GM20000 (cell line): ENCODE measurements at regions not wholly inside any gene's neighbourhood (a gene's known extent, or its start where the extent isn't known, plus 50 kb on each side); places are given as distances from the start of the nearest gene placed in this dataset.

Source experiments
- DNase-seq: peaks from one replicate; pipeline ENCODE4 v3.0.0; 2012; ENCODE audit warnings: low spot score
- TF ChIP-seq, protein P1 (sequence below): IDR thresholded peaks from 2 replicates; pipeline ENCODE4 v1.5.1; 2012; ENCODE audit warnings: mild to moderate bottlenecking, control low read depth; ENCODE audit errors: extremely low read depth, missing control alignments

DNA sequence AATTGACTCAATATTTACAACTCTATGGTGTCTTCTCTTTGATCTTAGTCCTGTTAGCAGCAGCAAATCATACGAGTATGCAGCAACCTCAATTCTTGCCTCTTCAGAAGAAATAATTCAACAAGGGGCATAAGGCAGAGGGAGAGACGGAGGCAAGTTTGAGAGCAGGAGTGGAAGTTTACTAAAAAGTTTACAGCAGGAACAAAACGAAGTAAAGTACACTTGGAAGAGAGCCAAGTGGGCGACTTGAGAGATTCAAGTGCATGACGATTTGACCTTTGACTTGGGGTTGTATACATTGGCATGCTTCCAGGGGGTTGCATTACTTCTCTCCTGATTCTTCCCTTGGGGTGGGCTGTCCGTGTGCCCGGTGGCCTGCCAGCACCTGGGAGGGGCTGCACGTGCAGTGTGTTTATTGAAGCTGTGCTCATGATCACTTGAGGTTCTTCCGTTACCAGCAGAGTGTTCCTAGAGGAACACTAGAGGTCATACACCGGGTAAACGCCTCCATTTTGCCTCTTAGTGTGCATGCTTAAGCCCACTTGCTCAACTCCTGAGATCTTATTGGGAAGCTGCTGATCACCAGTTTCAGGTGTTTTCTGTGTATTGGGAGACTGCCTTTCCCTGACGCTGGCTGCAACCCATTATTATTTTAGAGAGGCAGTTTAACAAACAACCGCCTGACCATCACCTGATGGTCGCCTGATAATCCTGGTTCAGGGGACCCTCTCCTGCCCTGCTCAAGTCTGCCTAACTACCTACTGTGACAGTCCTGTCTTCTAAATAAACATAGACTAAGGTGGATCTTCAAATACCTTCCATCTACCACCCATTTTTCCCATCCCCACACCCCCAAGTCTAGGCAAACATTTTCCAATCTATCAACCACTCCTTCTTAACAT lies 172.4 kb upstream of the MYLIP start:
- DNase-seq = no peak
- TF ChIP-seq, protein P1, sequence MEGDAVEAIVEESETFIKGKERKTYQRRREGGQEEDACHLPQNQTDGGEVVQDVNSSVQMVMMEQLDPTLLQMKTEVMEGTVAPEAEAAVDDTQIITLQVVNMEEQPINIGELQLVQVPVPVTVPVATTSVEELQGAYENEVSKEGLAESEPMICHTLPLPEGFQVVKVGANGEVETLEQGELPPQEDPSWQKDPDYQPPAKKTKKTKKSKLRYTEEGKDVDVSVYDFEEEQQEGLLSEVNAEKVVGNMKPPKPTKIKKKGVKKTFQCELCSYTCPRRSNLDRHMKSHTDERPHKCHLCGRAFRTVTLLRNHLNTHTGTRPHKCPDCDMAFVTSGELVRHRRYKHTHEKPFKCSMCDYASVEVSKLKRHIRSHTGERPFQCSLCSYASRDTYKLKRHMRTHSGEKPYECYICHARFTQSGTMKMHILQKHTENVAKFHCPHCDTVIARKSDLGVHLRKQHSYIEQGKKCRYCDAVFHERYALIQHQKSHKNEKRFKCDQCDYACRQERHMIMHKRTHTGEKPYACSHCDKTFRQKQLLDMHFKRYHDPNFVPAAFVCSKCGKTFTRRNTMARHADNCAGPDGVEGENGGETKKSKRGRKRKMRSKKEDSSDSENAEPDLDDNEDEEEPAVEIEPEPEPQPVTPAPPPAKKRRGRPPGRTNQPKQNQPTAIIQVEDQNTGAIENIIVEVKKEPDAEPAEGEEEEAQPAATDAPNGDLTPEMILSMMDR = no peak

DNA sequence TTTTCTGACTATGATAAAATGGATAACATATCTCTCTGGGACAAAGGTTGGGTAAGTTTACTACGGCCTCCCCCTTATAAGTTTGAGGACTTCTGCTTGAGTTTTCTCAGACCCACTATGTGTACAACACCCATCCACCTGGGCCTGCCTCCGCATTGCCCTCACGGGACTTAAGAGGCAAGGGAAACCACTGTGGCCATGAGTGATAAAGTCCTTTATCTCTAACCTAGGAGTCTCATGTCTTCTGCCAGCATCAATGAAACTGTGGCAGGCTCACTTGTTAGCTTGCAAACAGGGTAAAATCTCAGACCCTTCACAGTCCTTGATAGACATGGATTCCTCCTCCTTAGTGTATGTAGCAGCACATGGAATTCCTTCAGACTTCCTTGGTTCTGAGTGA lies 173.4 kb upstream of the MYLIP start:
- no peak for DNase-seq
- TF ChIP-seq, protein P1 = no peak

DNA sequence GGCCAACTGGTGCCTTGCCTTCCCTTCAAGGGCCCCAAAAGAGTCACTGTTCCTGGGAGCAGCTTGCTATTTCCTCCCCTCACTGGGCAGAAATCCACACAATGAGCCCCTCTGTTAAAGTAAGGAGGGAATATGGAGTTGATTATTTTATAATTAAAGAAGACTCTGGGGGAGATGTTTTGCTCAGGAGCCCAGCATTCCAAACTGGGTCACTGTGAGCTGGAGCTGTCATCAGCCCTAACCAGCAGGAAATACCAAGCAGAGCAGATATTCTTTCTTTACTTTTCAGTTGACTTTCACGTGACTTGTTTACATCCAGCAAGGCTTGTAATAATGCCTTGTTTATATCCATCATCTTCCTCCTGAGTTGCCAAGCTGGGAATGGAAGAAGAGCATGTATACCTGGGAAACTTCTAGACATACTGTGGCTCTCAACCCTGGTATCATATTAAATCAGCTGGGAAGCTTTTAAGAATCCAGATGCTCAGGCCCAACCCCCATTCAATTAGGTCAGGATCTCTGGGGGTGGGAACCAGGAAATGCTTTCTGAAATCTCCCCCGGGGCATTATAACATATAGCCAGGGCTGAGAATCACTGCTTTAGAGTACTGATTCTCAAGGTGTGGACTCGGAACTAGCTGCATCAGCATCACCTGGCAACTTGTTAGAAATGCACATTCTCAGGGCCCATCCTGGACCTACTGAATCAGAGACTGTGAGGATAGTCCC lies 175.6 kb upstream of the MYLIP start:
- no peak for DNase-seq
- TF ChIP-seq, protein P1 = no peak

DNA sequence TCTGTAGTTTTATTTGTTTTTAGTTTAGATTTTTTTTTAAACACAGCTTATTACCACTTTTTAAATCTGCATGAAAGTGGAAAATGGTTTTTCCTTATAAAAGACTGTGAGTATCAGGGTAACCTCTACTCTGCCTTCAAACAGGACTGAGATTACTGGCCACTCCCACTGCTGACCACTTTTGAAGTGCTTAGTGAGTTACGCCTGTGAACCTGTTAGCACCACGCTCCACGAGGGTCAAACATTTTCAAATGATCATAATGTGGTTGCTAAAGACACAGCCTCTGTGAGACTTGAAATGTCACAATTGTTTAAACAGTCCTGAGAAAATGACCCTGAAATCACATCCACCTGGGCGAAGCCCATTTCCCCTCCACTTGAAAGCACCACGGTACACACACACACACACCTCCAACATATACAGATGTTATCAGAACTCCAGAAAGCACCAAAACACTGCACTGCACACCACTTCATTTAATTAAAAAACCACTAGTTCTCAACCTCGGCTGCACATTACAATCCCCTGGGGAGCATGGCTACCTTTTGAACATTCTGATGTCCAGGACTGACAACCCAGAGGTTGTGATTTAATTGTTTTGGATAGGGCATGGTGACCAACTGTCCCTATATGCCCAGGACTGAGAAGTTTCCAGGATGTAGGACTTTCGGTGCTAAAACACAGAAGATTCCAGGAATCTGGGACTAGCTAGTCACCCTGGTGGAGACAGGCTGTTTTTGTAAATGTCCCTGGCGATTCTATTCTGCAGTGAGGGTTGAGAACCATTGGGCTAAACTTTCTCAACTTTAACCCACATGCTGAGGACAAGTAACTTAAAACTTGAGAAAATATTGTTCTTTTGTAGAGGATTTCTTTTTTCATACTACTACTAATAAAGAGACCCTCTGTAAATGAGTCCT lies 176.4 kb upstream of the MYLIP start:
- DNase-seq = no peak
- TF ChIP-seq, protein P1 = no peak

DNA sequence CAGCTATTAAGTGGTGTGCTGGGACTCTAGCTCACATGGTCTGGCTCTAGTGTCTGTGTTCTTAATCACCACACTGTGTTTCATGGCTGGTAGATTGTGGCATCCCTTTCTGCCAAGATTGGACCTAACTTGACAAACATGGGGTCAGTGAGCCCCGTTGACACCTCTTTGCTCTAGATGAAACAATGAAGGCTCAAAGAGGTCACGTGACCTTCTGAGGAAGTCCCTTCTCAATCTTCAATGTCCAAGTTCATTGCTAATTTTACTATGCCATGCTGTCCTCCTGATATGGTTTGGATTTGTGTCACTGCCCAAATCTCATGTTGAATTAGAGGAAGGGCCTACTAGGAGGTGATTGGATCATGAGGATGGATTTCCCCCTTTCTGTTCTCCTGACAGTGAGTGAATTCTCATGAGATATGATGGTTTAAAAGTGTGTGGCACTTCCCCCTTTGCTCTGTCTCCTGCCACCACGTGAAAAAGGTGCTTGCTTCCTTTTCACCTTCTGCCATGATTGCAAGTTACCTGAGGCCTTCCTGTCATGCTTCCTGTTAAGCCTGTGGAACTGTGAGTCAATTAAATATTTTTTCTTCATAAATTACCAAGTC lies 177.8 kb upstream of the MYLIP start:
- TF ChIP-seq, protein P1 = no peak
- no peak for DNase-seq

DNA sequence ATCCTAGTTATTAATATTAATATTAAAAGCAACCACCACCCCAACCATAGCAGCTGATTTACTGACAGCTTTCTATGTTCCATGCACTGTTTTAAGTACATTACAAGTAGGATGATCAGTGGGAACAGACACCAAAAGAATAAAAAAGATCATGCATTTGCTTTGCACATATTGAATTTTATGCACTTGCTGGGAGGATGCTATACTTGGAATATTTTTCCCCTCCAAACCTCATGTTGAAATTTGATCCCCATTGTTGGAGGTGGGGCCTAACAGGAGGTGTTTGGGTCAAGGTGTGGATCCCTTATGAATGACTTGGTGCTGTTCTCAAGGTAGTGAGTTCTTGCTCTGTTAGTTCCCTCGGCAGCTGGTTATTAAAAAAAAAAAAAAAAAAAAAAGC lies 178.9 kb upstream of the MYLIP start:
- TF ChIP-seq, protein P1 = no peak
- DNase-seq = no peak
